K562 (cell line): ENCODE measurements at regions not wholly inside any gene's neighbourhood (a gene's known extent, or its start where the extent isn't known, plus 50 kb on each side); places are given as distances from the start of the nearest gene placed in this dataset.

Source experiments
- ARHGAP35 ChIP-seq: fragments of 450-650 bp; IDR thresholded peaks from 2 replicates; pipeline ENCODE4 v1.6.1; 2018; ENCODE audit not compliant: partially characterized antibody
- CHD1 ChIP-seq: fragments of 200-600 bp; sonication (generic); IDR thresholded peaks from one replicate; pipeline ENCODE4 v1.6.1; 2012; ENCODE audit warnings: mild to moderate bottlenecking, moderate library complexity, low read length, inconsistent platforms
- DNMT1 ChIP-seq: fragments of 450-650 bp; IDR thresholded peaks from 2 replicates; pipeline ENCODE4 v1.6.1; 2016; ENCODE audit warnings: antibody characterized with exemption, mild to moderate bottlenecking
- HDAC6 ChIP-seq: IDR thresholded peaks from 2 replicates; pipeline ENCODE4 v1.6.1; 2012; ENCODE audit warnings: low read depth, mild to moderate bottlenecking, control low read depth, inconsistent platforms, low read length, moderate library complexity
- KAT2B ChIP-seq: IDR thresholded peaks from one replicate; pipeline ENCODE4 v1.6.1; 2012; ENCODE audit warnings: low read depth, mild to moderate bottlenecking, control low read depth, inconsistent platforms, low read length, moderate library complexity
- NFATC3 ChIP-seq: fragments of 450-650 bp; IDR thresholded peaks from 2 replicates; pipeline ENCODE4 v1.6.1; 2017; ENCODE audit warnings: mild to moderate bottlenecking
- NR4A1 ChIP-seq, 2 experiments: fragments of 250-450 bp in 1 of 2; fragments of 450-650 bp in 1 of 2; sonication (Bioruptor Pico) in 1 of 2; IDR thresholded peaks; 2 replicates each; pipeline versions ENCODE4 v1.4.0 to v1.6.1; 2016 to 2020; ENCODE audit warnings: mild to moderate bottlenecking in 2 of 2, missing compliant biosample characterization in 1 of 2, missing genetic modification characterization in 1 of 2, moderate library complexity in 1 of 2
- PHB2 ChIP-seq: fragments of 450-650 bp; IDR thresholded peaks from 2 replicates; pipeline ENCODE4 v1.6.1; 2017; ENCODE audit warnings: low read depth
- PTTG1 ChIP-seq: fragments of 450-650 bp; IDR thresholded peaks from 2 replicates; pipeline ENCODE4 v1.6.1; 2016; ENCODE audit warnings: low read depth, mild to moderate bottlenecking, missing genetic modification characterization, missing compliant biosample characterization
- TAF1 ChIP-seq: IDR thresholded peaks from 2 replicates; pipeline ENCODE4 v1.6.1; 2011; ENCODE audit warnings: mild to moderate bottlenecking, low read length, moderate library complexity; ENCODE audit not compliant: insufficient read depth, control insufficient read depth, severe bottlenecking; ENCODE audit errors: extremely low read depth
- ZNF239 ChIP-seq: fragments of 250-450 bp; sonication (Bioruptor Pico); IDR thresholded peaks from 2 replicates; pipeline ENCODE4 v1.4.0; 2020; ENCODE audit warnings: mild to moderate bottlenecking
- TF ChIP-seq, protein P1 (sequence below): fragments of 250-450 bp; sonication (Bioruptor Pico); IDR thresholded peaks from 2 replicates; pipeline ENCODE4 v1.4.0; 2020; ENCODE audit warnings: borderline replicate concordance
- TF ChIP-seq, protein P2 (sequence below): IDR thresholded peaks from 2 replicates; pipeline ENCODE4 v1.6.1; 2016; ENCODE audit warnings: missing genetic modification characterization, missing compliant biosample characterization
- TF ChIP-seq, protein P3 (sequence below): fragments of 250-450 bp; sonication (Bioruptor Pico); IDR thresholded peaks from 2 replicates; pipeline ENCODE4 v1.8.0; 2021; ENCODE audit warnings: moderate library complexity, mild to moderate bottlenecking, inconsistent platforms

DNA sequence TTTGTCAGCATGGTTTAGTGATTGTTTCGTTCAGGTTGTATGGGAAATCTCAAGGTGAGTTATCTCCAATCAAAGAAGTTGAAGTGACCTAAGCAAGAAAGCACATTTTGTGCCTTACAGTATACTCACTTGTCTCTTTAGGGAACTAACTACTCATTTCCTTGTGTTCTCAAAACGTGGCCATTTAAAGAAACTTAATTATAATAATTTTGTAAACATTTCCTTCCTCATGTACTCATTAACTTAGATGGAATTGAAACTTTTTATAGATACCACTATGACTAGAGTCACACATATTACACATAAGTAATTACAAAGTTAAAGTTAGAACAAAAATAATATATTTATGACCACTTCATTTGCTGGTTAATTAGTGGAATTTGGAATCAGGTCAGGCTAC, 552.6 kb downstream of the MRPL39 start (continued):
- TF ChIP-seq KAT2B (no peak), NR4A1 (CRISPR knock-in tag; IDR thresholded peaks at IDR 0.05) (no peak), NR4A1 (tag; IDR thresholded peaks at IDR 0.05) (no peak), ZNF239 (CRISPR knock-in tag) (no peak), CHD1 (no peak), DNMT1 (no peak), ARHGAP35 (no peak), HDAC6 (no peak), NFATC3 (no peak), PTTG1 (tag) (no peak), TAF1 (no peak), PHB2 (no peak)
- TF ChIP-seq, protein P1, sequence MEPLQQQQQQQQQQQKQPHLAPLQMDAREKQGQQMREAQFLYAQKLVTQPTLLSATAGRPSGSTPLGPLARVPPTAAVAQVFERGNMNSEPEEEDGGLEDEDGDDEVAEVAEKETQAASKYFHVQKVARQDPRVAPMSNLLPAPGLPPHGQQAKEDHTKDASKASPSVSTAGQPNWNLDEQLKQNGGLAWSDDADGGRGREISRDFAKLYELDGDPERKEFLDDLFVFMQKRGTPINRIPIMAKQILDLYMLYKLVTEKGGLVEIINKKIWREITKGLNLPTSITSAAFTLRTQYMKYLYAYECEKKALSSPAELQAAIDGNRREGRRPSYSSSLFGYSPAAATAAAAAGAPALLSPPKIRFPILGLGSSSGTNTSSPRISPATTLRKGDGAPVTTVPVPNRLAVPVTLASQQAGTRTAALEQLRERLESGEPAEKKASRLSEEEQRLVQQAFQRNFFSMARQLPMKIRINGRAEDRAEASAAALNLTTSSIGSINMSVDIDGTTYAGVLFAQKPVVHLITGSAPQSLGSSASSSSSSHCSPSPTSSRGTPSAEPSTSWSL (CRISPR knock-in tag) = no peak
- TF ChIP-seq, protein P2, sequence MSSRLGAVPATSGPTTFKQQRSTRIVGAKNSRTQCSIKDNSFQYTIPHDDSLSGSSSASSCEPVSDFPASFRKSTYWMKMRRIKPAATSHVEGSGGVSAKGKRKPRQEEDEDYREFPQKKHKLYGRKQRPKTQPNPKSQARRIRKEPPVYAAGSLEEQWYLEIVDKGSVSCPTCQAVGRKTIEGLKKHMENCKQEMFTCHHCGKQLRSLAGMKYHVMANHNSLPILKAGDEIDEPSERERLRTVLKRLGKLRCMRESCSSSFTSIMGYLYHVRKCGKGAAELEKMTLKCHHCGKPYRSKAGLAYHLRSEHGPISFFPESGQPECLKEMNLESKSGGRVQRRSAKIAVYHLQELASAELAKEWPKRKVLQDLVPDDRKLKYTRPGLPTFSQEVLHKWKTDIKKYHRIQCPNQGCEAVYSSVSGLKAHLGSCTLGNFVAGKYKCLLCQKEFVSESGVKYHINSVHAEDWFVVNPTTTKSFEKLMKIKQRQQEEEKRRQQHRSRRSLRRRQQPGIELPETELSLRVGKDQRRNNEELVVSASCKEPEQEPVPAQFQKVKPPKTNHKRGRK (tag) = no peak
- TF ChIP-seq, protein P3, sequence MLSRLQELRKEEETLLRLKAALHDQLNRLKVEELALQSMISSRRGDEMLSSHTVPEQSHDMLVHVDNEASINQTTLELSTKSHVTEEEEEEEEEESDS (CRISPR knock-in tag) = no peak
